ENCODE measurements at regions not wholly inside any gene's neighbourhood (a gene's known extent, or its start where the extent isn't known, plus 50 kb on each side); places are given as distances from the start of the nearest gene placed in this dataset.
"Not testable (repeated sequence)": the region's sequence is repeated elsewhere in the genome, so short reads cannot be mapped to it uniquely, and the experiment has no call there.

DNA sequence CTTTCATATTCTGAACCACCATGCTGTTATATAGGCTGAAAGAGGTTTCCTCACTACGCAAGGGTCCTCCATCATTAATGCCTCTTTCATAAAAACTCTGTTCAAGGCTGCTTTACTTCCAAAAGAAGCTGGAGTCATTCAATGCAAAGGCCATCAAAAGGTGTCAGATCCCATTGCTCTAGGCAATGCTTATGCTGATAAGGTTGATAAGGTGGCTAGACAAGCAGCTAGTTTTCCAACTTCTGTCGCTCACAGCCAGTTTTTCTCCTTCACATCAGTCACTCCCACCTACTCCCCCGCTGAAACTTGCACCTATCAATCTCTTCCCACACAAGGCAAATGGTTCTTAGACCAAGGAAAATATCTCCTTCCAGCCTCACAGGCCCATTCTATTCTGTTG lies 676.2 kb downstream of the TLE1 start:
- DNase-seq (ENCODE audit: low spot score) = not testable (repeated sequence)

DNA sequence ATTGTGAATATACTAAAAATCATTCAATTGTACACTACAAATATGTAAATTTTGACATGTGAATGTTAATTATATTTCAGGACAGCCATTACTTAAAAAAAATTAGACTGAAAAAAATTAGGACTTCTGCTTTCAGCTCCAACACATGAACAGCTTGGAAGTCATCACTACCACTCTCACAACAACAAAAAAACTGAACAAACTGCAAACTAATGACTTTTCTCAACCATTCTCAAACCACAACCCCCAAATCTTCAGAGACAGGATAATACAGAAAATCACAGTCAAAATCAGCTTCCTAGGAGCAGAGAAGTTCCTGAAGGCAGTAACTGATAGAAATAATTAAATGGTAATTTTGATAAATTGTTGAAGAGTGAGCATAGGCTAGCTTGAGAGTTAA lies 686.4 kb downstream of the TLE1 start:
- no peak for DNase-seq (ENCODE audit: low spot score)

DNA sequence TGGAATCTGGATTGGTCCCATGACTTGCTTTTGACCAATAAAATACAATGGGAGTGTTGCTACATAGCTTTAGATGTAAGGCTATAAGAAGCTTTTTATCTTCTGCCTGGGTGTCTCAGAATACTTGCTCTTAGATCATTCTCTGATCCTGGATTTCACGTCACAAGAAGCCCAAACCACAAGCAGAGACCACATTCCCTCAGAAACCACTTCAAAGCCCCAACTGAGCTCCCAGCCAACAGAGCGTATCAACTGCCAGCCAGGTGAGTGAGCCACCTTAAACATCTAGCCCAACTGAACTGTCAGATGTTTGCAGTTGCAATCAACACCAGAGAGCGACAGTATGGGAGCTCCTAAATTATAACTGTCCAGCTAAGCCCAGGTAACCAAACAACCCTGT lies 687.1 kb downstream of the TLE1 start:
- peak; percentile 87 for DNase-seq (ENCODE audit: low spot score)

DNA sequence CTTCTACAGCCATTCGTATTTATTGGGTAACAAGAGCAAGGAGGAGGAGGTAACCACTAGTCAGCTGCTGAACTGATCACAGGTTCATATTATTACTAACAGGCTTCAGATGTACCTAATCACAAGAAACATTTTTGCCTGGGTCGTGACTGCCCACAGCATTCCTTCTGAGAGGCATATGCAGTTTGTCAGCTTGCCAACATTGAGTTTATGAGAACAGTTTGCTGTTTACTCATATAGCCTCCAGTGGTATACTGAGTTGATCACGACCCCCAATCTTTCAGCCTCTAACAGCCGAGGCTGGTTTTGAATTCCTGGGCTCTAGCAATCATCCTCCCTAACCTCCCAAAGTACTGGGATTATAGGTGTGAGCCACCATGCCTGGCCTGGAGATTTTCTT lies 693.6 kb downstream of the TLE1 start:
- peak; percentile 53 for DNase-seq (ENCODE audit: low spot score)

DNA sequence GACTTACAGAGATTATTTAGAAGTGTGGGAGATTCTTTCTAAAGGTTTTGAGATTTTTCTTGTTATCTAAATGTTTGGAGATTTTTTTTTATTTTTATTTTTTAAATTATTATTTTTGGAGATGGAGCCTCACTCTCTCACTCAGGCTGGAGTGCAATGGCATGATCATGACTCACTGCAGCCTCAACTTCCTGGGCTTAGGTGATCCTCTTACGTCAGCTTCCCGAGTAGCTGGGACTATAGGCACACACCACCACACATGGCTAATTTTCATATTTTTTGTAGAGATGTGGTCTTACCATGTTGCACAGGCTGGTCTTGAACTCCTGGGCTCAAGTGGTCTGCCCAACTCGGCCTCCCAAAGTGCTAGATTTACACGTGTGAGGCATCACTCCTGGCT lies 694.5 kb downstream of the TLE1 start:
- peak; percentile 76 for DNase-seq (ENCODE audit: low spot score)

DNA sequence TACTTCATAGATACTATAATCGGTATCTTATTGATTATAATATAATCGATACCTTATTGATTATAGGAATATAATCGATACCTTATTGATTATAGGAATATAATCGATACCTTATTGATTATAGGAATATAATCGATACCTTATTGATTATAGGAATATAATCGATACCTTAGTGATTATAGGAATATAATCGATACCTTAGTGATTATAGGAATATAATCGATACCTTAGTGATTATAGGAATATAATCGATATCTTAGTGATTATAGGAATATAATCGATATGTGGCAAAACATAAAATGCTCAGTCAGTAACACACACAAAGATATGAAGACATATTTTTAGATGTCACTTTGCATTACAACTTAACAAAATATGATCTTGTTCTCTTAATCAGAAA lies 703.8 kb downstream of the TLE1 start:
- not testable (repeated sequence) for DNase-seq (ENCODE audit: low spot score)

DNA sequence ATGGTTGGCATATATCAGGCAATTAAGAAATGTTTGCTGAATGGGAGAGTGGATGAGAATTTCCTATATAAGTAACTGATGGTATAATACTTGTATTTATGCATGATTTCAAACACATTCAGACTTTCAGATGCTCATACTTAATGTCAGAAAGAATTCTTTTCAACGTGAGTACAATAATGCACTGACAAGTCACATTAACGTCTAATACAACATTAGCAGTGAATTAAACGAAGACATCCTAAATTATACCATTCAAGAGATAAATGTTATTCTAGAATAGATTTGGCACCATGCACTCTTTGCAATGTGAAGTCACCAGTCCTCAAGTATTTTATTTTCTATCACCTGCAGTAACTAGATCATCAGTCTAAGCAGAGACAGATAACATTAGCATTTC lies 712.9 kb downstream of the TLE1 start:
- no peak for DNase-seq (ENCODE audit: low spot score)

DNA sequence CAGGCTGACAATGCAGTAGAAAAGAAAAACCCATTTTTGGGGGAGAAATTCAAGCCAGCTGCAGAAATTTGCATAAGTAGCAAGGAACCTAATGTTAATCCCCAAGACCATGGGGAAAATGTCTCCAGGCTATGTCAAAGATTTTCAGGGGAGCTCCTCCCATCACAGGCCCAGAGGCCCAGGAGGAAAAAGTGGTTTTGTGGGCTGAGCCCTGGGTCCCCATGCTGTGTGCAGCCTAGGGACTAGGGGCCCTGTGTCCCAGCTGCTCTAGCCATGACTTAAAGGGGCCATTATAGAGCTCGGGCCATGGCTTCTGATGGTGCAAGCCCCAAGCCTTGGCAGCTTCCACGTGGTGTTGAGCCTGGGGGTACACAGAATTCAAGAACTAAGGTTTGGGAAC lies 719.0 kb downstream of the TLE1 start:
- DNase-seq (ENCODE audit: low spot score) = not testable (repeated sequence)

DNA sequence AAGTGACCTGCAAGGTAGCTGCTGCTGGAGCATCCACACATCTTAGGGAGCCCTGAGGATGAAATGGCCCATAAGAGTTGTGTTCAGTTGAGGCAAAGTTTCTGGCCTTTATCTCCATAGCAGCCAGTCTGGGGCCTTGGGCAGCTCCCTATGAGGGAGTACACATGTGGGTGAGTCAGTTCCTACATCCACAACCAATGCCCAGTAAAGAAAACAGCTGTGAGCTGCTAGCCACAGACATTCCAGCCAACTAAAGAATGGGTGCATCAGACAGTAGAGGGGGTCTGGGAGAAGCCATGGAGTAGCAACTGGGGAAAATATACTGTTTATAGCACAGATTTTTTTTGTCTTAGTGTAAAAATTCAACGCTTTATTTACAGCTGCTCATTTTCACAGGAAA lies 720.7 kb downstream of the TLE1 start:
- DNase-seq (ENCODE audit: low spot score) = peak; percentile 84

DNA sequence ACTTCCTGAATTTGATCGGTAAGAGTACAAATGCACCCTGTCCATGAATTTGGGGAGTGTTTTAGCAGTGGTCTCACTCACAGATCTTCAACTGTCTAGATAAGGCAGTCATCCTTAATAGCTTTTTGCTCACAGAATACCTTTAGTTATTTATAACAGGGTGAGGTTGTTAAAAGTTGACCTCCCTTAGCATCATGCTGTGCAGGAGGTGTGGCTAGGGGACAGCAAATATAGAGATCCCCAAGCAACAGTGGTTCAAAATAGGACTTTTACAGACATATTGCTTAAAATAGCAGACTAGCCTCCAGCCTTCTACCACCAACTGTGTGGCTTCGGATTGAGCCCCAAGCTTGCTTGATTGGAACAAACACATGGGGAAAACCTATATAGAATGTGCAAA lies 724.4 kb downstream of the TLE1 start:
- no peak for DNase-seq (ENCODE audit: low spot score)

DNA sequence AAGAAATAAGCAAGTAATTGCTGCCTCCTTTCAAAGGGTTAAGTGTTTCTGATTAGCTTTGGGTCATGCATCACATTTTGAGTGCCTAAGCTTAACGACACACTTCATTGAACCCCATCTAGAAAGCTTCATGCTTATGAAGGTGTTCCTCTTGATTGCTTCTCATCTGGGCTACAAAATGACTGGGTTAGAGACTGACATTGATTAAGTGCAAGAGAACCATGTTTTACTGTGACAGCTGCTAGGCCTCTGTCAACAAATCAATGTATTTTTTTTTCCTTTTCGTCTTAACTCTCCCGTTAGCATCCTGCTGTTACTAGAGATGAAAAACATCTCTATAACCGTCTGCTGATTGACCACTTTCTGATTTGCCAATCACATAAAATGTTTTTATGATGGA lies 725.0 kb downstream of the TLE1 start:
- peak; percentile 54 for DNase-seq (ENCODE audit: low spot score)

DNA sequence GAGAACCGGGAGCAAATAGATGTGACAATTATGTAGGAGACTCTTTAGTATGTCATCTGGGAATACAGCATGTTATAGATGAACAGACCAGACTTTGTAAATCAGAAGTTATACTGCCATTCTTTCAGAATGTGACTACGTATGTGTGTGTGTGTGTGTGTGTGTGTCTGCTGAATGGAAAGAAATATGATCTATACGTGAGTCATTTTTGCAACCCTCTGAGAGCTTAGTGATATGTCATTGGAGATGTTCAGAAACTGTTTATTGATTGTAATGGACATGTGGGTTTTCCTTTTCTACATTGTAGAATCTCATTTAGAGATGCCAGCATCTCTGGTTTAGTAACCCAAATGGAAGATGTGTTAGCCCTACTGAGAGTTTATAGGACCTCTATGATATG lies 731.5 kb downstream of the TLE1 start:
- no peak for DNase-seq (ENCODE audit: low spot score)

DNA sequence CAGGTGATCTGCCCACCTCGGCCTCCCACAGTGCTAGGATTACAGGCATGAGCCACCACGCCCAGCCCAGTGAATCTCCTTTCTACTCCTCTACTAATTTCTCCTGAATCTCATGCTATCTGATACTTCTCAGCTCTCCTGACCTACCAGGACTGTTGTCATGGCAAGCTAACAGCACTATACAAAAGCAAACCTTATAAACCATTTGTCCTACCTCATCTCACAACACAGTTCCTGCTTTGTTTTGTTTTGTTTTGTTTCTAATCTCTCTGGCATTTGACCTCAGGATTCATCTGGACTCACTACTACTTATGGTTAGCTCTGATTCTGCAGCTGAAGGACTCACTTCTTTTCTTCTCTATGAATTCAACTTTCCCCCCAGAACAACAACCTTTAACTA lies 734.8 kb downstream of the TLE1 start:
- DNase-seq (ENCODE audit: low spot score) = peak; percentile 33

DNA sequence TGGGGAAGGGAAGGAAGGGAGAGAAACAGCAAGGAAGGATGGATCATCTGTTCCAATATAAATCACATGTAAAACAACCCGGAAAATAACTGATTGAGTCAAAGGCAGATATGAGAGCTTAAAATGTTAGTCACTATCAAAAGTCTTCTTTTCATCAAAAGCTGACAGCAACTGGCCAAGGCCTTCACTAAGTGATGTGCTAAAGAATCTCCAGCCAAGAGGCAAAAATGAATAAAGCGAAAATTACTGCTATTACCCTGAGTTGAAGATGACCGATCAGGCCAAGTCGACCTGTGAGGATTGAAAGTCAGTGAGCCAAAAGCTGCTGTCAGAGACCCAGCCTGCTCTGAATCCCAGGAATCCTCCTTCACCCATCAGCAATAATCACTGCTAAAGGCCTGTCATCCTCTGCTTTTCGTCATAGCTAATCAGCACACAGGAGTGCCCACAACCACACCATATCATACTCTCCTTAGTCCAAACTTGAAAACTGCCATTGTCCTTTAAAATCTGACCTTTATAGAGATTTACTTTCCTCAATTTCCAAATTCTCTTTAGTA lies 736.9 kb downstream of the TLE1 start:
- no peak for DNase-seq (ENCODE audit: low spot score)

DNA sequence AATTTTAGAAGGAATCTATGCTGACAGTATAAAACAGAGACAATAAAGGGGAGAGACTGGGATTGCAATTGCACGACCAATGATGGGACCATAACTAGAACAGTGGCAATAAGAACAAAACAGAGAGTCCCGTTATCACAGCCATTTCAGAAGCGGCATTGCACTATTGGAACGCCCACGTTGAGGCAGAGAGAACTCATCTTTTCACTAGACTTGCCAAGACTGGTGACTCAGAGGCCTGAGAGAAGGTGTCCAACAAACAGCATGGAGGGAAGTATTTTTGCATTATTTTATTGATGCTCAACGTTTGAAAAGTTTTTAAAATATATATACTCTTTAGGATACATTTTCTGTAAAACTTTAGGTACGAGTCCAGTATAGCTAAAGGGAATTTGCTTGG lies 737.7 kb downstream of the TLE1 start:
- DNase-seq (ENCODE audit: low spot score) = no peak

DNA sequence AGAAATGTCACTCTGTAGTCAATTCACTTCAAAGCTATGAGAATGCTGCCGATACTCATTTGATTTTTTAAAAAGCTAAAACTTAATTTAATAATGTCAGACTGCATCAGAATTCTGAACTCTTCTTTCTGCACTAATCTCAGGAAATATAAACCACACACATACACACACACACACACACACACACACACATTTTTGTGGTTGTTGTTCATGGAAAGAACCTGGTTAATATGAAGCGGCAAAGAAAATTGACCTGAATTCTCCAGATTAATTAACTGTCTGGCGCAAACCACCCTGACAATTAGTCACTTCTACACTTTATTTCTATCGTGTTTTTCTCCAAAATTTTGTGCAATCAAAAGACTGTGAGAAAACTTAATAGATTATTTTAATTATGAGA lies 740.5 kb downstream of the TLE1 start:
- no peak for DNase-seq (ENCODE audit: low spot score)

DNA sequence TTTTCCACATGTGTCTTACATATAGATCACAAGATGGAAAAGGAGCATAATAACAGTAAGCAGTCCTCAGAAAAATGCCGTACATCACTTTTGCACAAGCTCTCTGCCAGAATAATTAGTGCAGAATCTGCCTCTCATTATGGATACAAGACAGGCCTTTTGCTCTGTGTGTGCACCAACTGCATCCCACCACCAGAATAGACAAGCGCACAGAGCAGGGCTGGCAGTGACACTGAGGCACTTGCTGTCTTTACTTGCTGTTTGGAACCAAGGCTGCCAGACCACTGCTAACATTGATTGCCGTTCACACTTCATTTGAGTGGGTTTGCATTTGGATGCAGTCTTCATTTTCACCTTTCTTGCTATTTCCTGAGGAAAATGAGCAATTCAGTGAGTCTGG lies 741.3 kb downstream of the TLE1 start:
- DNase-seq (ENCODE audit: low spot score) = no peak

DNA sequence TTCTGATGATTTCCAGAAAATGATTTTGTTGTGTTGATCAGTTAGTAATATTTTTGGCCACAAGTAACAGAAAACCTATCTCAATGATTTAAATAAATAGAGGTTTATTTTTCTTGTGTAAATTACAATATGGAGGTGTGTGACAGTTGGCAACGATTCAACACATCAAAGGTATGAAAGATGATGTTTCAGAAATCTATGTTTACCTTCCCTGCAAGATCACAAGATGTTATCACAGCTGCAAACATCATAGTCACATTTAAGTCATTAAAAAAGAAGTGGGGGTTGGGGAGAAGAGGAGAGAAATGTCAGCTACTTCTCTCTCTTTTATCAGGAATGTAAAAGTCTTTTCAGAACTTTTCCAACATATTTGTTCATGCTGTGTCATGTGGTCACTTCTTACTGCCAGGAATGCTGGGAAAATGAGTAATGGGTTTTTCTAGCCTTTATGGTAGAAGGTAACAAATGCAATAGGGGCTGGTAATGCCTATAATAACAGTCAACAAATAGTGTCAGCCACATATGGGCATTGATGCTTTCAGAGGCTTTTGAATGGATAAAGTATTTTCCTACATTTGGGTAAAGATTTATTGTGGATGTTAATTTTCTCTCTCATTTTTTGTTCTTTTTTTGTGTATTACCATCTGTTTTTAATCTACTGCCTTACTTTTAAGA lies 742.7 kb downstream of the TLE1 start:
- DNase-seq (ENCODE audit: low spot score) = no peak

DNA sequence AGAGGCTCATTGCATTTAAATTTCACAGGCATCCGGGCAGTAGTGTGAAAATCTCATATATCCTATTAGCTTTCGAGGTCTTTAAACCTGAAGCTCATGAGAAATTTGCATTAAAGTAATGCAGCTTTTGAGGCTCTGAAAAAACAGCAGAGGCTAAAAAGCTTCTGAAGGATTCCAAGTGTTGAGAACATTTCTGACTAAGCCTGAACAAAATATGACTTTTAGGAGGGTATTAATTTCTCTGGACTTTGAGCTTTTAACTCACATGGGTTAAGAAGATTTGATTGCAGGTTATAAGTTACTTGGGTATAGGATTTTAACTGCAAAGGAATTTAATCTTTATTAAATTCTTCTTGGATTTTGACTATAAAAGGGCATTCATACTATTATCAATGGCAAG lies 743.9 kb downstream of the TLE1 start:
- no peak for DNase-seq (ENCODE audit: low spot score)

DNA sequence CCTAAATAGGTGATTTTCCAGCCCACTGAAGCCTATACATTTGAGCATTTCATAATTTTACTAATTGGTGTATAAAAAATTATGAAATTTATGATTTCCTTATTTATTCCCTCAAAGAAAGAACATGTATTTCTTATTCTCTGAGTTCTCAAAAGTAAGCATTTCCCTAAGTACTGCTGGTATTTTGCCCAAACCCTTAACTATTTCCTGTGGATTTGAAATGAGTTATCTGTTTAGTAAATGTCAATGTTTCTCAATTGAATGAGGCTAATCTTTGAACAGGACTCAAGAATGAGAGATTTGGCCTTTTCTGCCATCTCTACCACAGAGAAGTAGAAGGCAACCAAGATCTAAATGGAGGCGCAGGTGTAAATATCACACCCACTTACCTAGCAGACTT lies 751.7 kb downstream of the TLE1 start:
- no peak for DNase-seq (ENCODE audit: low spot score)

DNA sequence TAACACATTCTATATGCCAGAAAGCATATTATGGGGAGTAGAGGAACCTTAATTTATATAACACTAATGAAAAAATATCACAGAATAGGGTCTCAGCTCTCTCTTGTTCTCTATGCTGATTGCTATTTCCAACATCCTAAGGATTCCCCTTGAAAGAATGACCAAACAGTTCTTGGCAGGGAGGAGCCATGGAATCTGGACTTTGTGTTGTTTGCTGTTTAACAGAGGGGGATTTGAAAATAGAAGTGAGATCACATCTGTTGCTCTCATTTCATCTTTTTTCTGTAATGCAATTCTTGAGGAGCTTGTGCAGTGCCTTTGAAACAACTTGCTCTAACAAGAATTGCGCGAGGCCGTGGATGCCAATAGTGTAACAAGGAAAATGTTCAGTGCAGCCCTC lies 755.3 kb downstream of the TLE1 start:
- no peak for DNase-seq (ENCODE audit: low spot score)

DNA sequence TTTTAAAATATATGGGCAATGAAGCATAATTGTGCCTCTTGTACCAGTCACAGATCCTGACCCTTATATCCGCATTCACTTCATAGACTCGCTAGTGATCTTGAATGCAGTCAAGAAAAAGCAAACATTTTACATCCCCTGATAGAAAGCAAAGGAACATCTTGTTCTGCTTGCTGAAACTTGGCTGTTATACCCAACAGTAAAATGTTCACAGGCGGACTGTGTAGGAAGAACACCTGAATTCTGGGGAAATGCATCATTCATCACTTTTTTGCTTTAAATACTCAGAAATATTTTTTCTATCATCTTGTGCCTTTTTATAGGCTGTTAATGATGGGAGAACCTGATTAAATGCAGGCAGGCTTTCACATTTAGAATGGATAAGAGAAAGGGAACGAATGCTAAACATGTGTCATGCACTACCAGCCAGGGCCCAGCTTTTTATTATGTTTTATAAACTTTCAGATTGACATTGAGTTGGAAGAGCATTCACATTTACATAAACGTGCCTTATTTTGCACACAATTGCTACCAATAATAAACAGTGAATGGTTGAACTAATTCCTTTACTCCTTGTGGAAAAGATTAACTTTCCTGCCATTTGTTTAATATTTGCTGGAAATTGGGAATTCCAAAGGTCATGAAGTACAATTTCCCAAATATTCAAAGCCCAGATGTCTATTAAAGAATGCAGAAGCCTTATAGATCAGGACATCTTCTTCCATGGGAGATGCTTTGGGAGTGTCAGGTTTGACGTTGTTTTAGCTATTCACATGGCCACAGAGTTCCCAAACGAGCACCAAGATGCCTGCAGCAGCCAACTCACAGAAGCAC lies 756.2 kb downstream of the TLE1 start:
- DNase-seq (ENCODE audit: low spot score) = no peak

DNA sequence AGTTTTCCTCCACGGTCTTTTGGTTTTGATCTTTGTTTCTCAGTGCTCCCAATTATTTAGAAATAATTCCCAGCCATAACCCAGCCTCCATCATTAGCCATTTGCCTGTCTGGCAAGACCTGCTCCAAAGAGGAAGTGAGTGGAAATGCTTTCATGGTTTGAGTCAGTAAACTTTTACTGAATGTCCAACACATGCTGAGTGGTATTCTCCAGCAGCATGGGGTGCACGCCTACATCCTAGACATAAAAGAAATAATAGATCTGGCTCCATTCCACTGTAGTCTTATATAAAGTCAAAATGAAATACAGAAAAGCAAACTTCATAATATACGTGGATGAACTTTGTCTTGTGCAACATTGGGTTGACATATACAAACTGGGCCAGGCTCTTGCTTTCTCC lies 757.2 kb downstream of the TLE1 start:
- DNase-seq (ENCODE audit: low spot score) = peak; percentile 8

DNA sequence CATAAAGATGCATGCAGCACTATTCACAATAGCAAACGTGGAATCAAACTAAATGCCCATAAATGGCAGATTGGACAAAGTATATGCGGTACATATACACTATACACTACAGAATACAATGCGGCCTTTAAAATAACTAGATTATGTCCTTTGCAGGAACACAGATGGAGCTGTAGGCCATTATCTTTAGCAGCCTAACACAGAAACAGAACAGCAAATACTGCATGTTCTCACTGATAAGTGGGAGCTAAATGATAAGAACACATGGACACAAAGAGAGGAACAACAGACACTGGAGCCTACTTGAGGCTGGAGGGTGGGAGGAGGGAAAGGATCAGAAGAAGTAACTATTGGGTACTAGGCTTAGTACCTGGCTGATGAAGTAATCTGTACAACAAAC lies 758.2 kb downstream of the TLE1 start:
- DNase-seq (ENCODE audit: low spot score) = no peak
